SK-N-SH (cell line): ENCODE measurements at regions not wholly inside any gene's neighbourhood (a gene's known extent, or its start where the extent isn't known, plus 50 kb on each side); places are given as distances from the start of the nearest gene placed in this dataset.

Experiments
- CTCF ChIA-PET: fragments of 300-600, 350-600 bp; formaldehyde crosslinking; extraction: SDS; loops from one replicate; lab custom pipeline; 2021; lab: Yijun Ruan, JAX
- POLR2A ChIA-PET: fragments of 350-600 bp; sonication (Branson Sonifier 250); formaldehyde crosslinking; extraction: SDS; loops from one replicate; lab custom pipeline; 2020; ENCODE audit warnings: antibody characterized with exemption, inconsistent platforms; lab: Yijun Ruan, JAX
- DNase-seq: peaks from one replicate; pipeline ENCODE4 v3.0.0; 2012
- H2AFZ ChIP-seq: fragments of 200-600 bp; sonication (generic); 2 replicates; pipeline ENCODE4 v1.8.1; 2016; ENCODE audit warnings: antibody characterized with exemption, mild to moderate bottlenecking, low read depth
- H3F3A ChIP-seq: fragments of 200-600 bp; sonication (generic); replicated peaks from 2 replicates; pipeline ENCODE3; 2016; ENCODE audit warnings: antibody characterized with exemption, mild to moderate bottlenecking; ENCODE audit not compliant: insufficient read depth
- H3K27ac ChIP-seq, 2 experiments: fragments of 200-500 bp in 1 of 2; fragments of 200-600 bp in 1 of 2; sonication (Bioruptor generic) in 1 of 2; sonication (generic), shearing (Covaris generic) in 1 of 2; 2 replicates each; pipeline versions ENCODE4 v1.5.1 to v1.6.1; 2014 to 2016; ENCODE audit warnings: low read depth in 2 of 2, inconsistent platforms in 1 of 2, low read length in 1 of 2, mild to moderate bottlenecking in 1 of 2, mixed read lengths in 1 of 2
- H3K27me3 ChIP-seq: fragments of 200-600 bp; sonication (generic), shearing (Covaris generic); 2 replicates; pipeline ENCODE4 v1.6.1; 2016; ENCODE audit warnings: mixed run types; ENCODE audit not compliant: insufficient read depth
- H3K36me3 ChIP-seq, 2 experiments: fragments of 200-500 bp in 1 of 2; fragments of 200-600 bp in 1 of 2; sonication (Bioruptor generic) in 1 of 2; sonication (generic) in 1 of 2; replicated peaks in 1 of 2; 2 replicates each; pipeline versions ENCODE3 to v1.5.1; 2014 to 2016; ENCODE audit warnings: low read length in 1 of 2, mild to moderate bottlenecking in 1 of 2; ENCODE audit not compliant: insufficient read depth in 2 of 2, control insufficient read depth in 1 of 2
- H3K4me1 ChIP-seq, 2 experiments: fragments of 200-500 bp in 1 of 2; fragments of 200-600 bp in 1 of 2; sonication (Bioruptor generic) in 1 of 2; sonication (generic), shearing (Covaris generic) in 1 of 2; 2 replicates each; pipeline versions ENCODE4 v1.5.1 to v1.6.1; 2014 to 2016; ENCODE audit warnings: low read depth in 1 of 2, low read length in 1 of 2, mixed run types in 1 of 2; ENCODE audit not compliant: insufficient read depth in 2 of 2, control insufficient read depth in 1 of 2
- H3K4me2 ChIP-seq: fragments of 200-600 bp; sonication (generic), shearing (Covaris generic); 2 replicates; pipeline ENCODE4 v1.6.1; 2017; ENCODE audit warnings: mixed run types
- H3K4me3 ChIP-seq, 2 experiments: fragments of 200-500 bp in 1 of 2; fragments of 200-600 bp in 1 of 2; sonication (Bioruptor generic) in 1 of 2; sonication (generic), shearing (Covaris generic) in 1 of 2; 2 replicates each; pipeline versions ENCODE4 v1.5.1 to v1.8.1; 2014 to 2016; ENCODE audit warnings: low read depth in 2 of 2, inconsistent platforms in 1 of 2, low read length in 1 of 2, mild to moderate bottlenecking in 1 of 2, mixed read lengths in 1 of 2, moderate library complexity in 1 of 2
- H3K79me2 ChIP-seq: fragments of 200-600 bp; sonication (generic); 2 replicates; pipeline ENCODE4 v1.8.1; 2017; ENCODE audit warnings: mild to moderate bottlenecking; ENCODE audit not compliant: insufficient read depth
- H3K9ac ChIP-seq: fragments of 200-600 bp; sonication (generic); 2 replicates; pipeline ENCODE4 v1.6.1; 2017; ENCODE audit warnings: mixed run types
- H3K9me2 ChIP-seq: fragments of 200-600 bp; sonication (generic); 2 replicates; pipeline ENCODE4 v1.6.1; 2017; ENCODE audit warnings: mixed run types
- H3K9me3 ChIP-seq: fragments of 200-600 bp; sonication (generic); 2 replicates; pipeline ENCODE4 v1.6.1; 2017; ENCODE audit warnings: mixed run types, mild to moderate bottlenecking, moderate library complexity
- H4K20me1 ChIP-seq: fragments of 200-600 bp; sonication (generic); 2 replicates; pipeline ENCODE4 v1.6.1; 2017; ENCODE audit warnings: mild to moderate bottlenecking, mixed run types; ENCODE audit not compliant: insufficient read depth
- CHD2 ChIP-seq: fragments of 150-350 bp; IDR thresholded peaks from 2 replicates; pipeline ENCODE4 v1.6.1; 2018; ENCODE audit warnings: low read length; ENCODE audit not compliant: partially characterized antibody
- CTCF ChIP-seq: fragments of 200-600 bp; sonication (generic); IDR thresholded peaks from 2 replicates; pipeline ENCODE4 v1.6.1; 2017; ENCODE audit warnings: antibody characterized with exemption, mild to moderate bottlenecking, moderate library complexity
- ELF1 ChIP-seq: IDR thresholded peaks from 2 replicates; pipeline ENCODE4 v1.4.0; 2012
- EP300 ChIP-seq, 2 experiments: IDR thresholded peaks; 2 replicates each; pipeline versions ENCODE4 v1.4.0 to v1.6.1; 2012; ENCODE audit warnings: borderline replicate concordance in 1 of 2, low read depth in 1 of 2, low read length in 1 of 2
- FOXJ3 ChIP-seq: sonication (generic); formaldehyde crosslinking; IDR thresholded peaks from 2 replicates; pipeline ENCODE4 v1.5.1; 2020; ENCODE audit warnings: mild to moderate bottlenecking, missing genetic modification reagents
- GATA2 ChIP-seq: sonication (generic); formaldehyde crosslinking; IDR thresholded peaks from 2 replicates; pipeline ENCODE4 v1.5.0; 2020; ENCODE audit warnings: mild to moderate bottlenecking, missing genetic modification reagents
- IRF3 ChIP-seq: fragments of 150-350 bp; IDR thresholded peaks from 2 replicates; pipeline ENCODE4 v1.6.1; 2016; ENCODE audit warnings: mild to moderate bottlenecking, low read depth, low read length
- JUND ChIP-seq: IDR thresholded peaks from 2 replicates; pipeline ENCODE4 v1.4.0; 2012
- MEF2A ChIP-seq: IDR thresholded peaks from 2 replicates; pipeline ENCODE4 v1.4.0; 2012; ENCODE audit warnings: low read depth, borderline replicate concordance
- NFIC ChIP-seq: IDR thresholded peaks from 2 replicates; pipeline ENCODE4 v1.4.0; 2012; ENCODE audit warnings: borderline replicate concordance
- NRF1 ChIP-seq: IDR thresholded peaks from 2 replicates; pipeline ENCODE4 v1.6.1; 2012; ENCODE audit warnings: low read depth, mild to moderate bottlenecking, low read length
- PBX3 ChIP-seq: IDR thresholded peaks from 2 replicates; pipeline ENCODE4; 2012
- RCOR1 ChIP-seq: fragments of 150-350 bp; IDR thresholded peaks from 2 replicates; pipeline ENCODE4 v1.6.1; 2017; ENCODE audit warnings: antibody characterized with exemption, low read length
- REST ChIP-seq: IDR thresholded peaks from 2 replicates; pipeline ENCODE4 v1.6.1; 2012; ENCODE audit warnings: mild to moderate bottlenecking, low read depth, low read length, moderate library complexity
- RXRA ChIP-seq: IDR thresholded peaks from 2 replicates; pipeline ENCODE4 v1.4.0; 2012; ENCODE audit warnings: low read depth, mild to moderate bottlenecking, borderline replicate concordance
- SIN3A ChIP-seq: IDR thresholded peaks from 2 replicates; pipeline ENCODE4 v1.6.1; 2012; ENCODE audit warnings: low read depth, mild to moderate bottlenecking, low read length, moderate library complexity, borderline replicate concordance
- TAF1 ChIP-seq: IDR thresholded peaks from 2 replicates; pipeline ENCODE4 v1.6.1; 2012; ENCODE audit warnings: low read depth, mild to moderate bottlenecking, low read length, moderate library complexity, borderline replicate concordance
- TEAD4 ChIP-seq: IDR thresholded peaks from 2 replicates; pipeline ENCODE4 v1.4.0; 2012; ENCODE audit warnings: mild to moderate bottlenecking, borderline replicate concordance; ENCODE audit not compliant: insufficient read depth
- USF2 ChIP-seq: fragments of 150-350 bp; IDR thresholded peaks from 2 replicates; pipeline ENCODE4 v1.6.1; 2017; ENCODE audit warnings: antibody characterized with exemption, low read length, low read depth, borderline replicate concordance
- WGBS: methylation state at CpG from one replicate; pipeline ENCODE4 v1.1.6; 2017; ENCODE audit warnings: low lambda C conversion rate; 5-methylcytosine and 5-hydroxymethylcytosine counted together

GRCh38 chr16:86949116-86949515, 368.1 kb downstream of the C16orf95 start:
- Histone ChIP-seq H3K4me2 (no peak overlapping the region), H3K4me3 (no peak overlapping the region), H4K20me1 (no peaks in the 10 kb centered on the region), H3K9me3 (no peaks in the 10 kb centered on the region), H3K9ac (no peak overlapping the region), H3K27ac (no peak overlapping the region), H3K27me3 (no peaks in the 10 kb centered on the region), H3K79me2 (no peaks in the 10 kb centered on the region), H3K36me3 (no peaks in the 10 kb centered on the region), H3K4me1 (peaks cover 0 to 30% of the 10 kb centered on the region in 2 experiments; a peak in 1 of 4 replicates), H2AFZ (no peak overlapping the region), H3K9me2 (no peaks in the 10 kb centered on the region), H3F3A (peaks cover 31% of the 10 kb centered on the region)
- no peak for DNase-seq
- no peak for TF ChIP-seq RCOR1
- no peak for TF ChIP-seq FOXJ3 (CRISPR knock-in tag)
- TF ChIP-seq NRF1 = no peak
- TF ChIP-seq PBX3 = no peak
- no peak for TF ChIP-seq RXRA
- no peak for TF ChIP-seq USF2
- TF ChIP-seq REST = no peak
- TF ChIP-seq GATA2 (CRISPR knock-in tag) = no peak
- TF ChIP-seq IRF3 = no peak
- no peak for TF ChIP-seq MEF2A
- 32% methylated on average over 14 of the region's 14 CpGs for WGBS
- POLR2A ChIA-PET = no interaction called here
- CTCF ChIA-PET = no interaction called here

- Histone ChIP-seq H3K4me2 (no peak overlapping the region), H3K27ac (no peak overlapping the region), H3K27me3 (no peaks in the 10 kb centered on the region), H3K36me3 (no peaks in the 10 kb centered on the region), H3K4me1 (peaks cover 0 to 30% of the 10 kb centered on the region in 2 experiments; a peak in 1 of 4 replicates), H3F3A (peaks cover 31% of the 10 kb centered on the region), H3K9ac (no peak overlapping the region), H4K20me1 (no peaks in the 10 kb centered on the region), H3K9me2 (no peaks in the 10 kb centered on the region), H3K9me3 (no peaks in the 10 kb centered on the region), H2AFZ (no peak overlapping the region), H3K4me3 (no peak overlapping the region), H3K79me2 (no peaks in the 10 kb centered on the region)
- CTCF ChIA-PET = no interaction called here
- 58% methylated on average over 3 of the region's 3 CpGs for WGBS
- POLR2A ChIA-PET = no interaction called here
- no peak for DNase-seq
- TF ChIP-seq SIN3A (no peak), NFIC (no peak), RXRA (no peak), CHD2 (no peak), EP300 (IDR thresholded peaks at IDR 0.05; ENCODE audit: borderline replicate concordance in 1 of 2, low read depth in 1 of 2, low read length in 1 of 2) (no peak), TAF1 (no peak), TEAD4 (no peak), JUND (no peak), NRF1 (no peak), ELF1 (no peak), CTCF (no peak), USF2 (no peak), MEF2A (no peak)
Observed at GRCh38 chr16:86949630-86950029, 367.6 kb downstream of the C16orf95 start.
